ENCODE measurements at regions not wholly inside any gene's neighbourhood (a gene's known extent, or its start where the extent isn't known, plus 50 kb on each side); places are given as distances from the start of the nearest gene placed in this dataset.

- Mint-ChIP-seq H3K27me3 (no peaks in the 10 kb centered on the region), H3K4me1 (ENCODE audit: low read depth) (peaks cover 59% of the 10 kb centered on the region), H3K9me3 (no peaks in the 10 kb centered on the region), H3K36me3 (ENCODE audit: low read depth) (peaks cover 11% of the 10 kb centered on the region), H3K4me3 (no peak overlapping the region), H3K27ac (no peak overlapping the region)
- peak in 3 of 14 experiments; percentile 65 to 69 (median 68) for DNase-seq
- no peaks in the 10 kb centered on the region for H3K36me3 ChIP-seq (ENCODE audit: insufficient read depth, low read length)
- TF ChIP-seq CTCF (IDR thresholded peaks at IDR 0.05), result peak; percentile 81
- POLR2A ChIA-PET, result interaction anchor here (1.2 kb wide), 1 partner anchor 297 kb away, joined by 3 read pairs; no protein-coding TSS in a partner anchor
- H3K27me3 ChIP-seq (ENCODE audit: control insufficient read depth in 1 of 2, insufficient read depth in 2 of 2, low read length in 2 of 2), result no peaks in the 10 kb centered on the region
- H3K4me1 ChIP-seq (ENCODE audit: insufficient read depth, low read length), result peaks cover 7% of the 10 kb centered on the region
- H3K27ac ChIP-seq (ENCODE audit: low read depth in 1 of 2, low read length in 2 of 2), result no peak overlapping the region
- H3K4me3 ChIP-seq (ENCODE audit: low read length), result no peak overlapping the region
- peak; percentile 73 for ATAC-seq (ENCODE audit: poor library complexity)
- intact Hi-C loops (cut with DNase I, micrococcal nuclease), result loop anchor here (1.0 to 5.0 kb wide), 5 partner anchors 162 to 1382 kb away; partner anchors contain the start of gene KLF12 (in 1 of the 2)
- no peaks in the 10 kb centered on the region for H3K9me3 ChIP-seq (ENCODE audit: control insufficient read depth in 1 of 2, insufficient read depth in 1 of 2, low read length in 2 of 2)
- CTCF ChIA-PET, result interaction anchor here (1.3 to 2.0 kb wide), 2 partner anchors 149 to 451 kb away, joined by 3 to 10 read pairs; no protein-coding TSS in a partner anchor
Measured at GRCh38 chr13:73835138-73835721, 299.0 kb downstream of the KLF12 start.

- Histone ChIP-seq H3K27me3 (ENCODE audit: control insufficient read depth in 1 of 2, insufficient read depth in 2 of 2, low read length in 2 of 2) (no peaks in the 10 kb centered on the region), H3K4me1 (ENCODE audit: insufficient read depth, low read length) (peaks cover 4% of the 10 kb centered on the region), H3K9me3 (ENCODE audit: control insufficient read depth in 1 of 2, insufficient read depth in 1 of 2, low read length in 2 of 2) (no peaks in the 10 kb centered on the region), H3K36me3 (ENCODE audit: insufficient read depth, low read length) (no peaks in the 10 kb centered on the region), H3K27ac (ENCODE audit: low read depth in 1 of 2, low read length in 2 of 2) (no peak overlapping the region), H3K4me3 (ENCODE audit: low read length) (no peak overlapping the region)
- Mint-ChIP-seq H3K4me3 (no peak overlapping the region), H3K9me3 (no peaks in the 10 kb centered on the region), H3K4me1 (ENCODE audit: low read depth) (peaks cover 61% of the 10 kb centered on the region), H3K27me3 (no peaks in the 10 kb centered on the region), H3K27ac (peak overlapping the region; percentile 77), H3K36me3 (ENCODE audit: low read depth) (peaks cover 5% of the 10 kb centered on the region)
- no peak for TF ChIP-seq CTCF (IDR thresholded peaks at IDR 0.05)
- CTCF ChIA-PET, result interaction anchor here (1.0 kb wide), 1 partner anchor 453 kb away, joined by 3 read pairs; no protein-coding TSS in a partner anchor
- DNase-seq, result no peak
- intact Hi-C loops (cut with DNase I, micrococcal nuclease), result loop anchor here (5.0 kb wide), 3 partner anchors 66 to 304 kb away; no protein-coding TSS in a partner anchor
- POLR2A ChIA-PET, result interaction anchor here (1.0 to 1.6 kb wide), 4 partner anchors 16 to 455 kb away, joined by 3 to 7 read pairs (median 4); partner anchors contain the start of gene KLF12
- no peak for ATAC-seq (ENCODE audit: poor library complexity)
Measured at GRCh38 chr13:73833325-73834070, 300.7 kb downstream of the KLF12 start.

GRCh38 chr13:73832825-73833224 is 301.4 kb downstream of the KLF12 start:
- H3K27me3 Mint-ChIP-seq, result no peaks in the 10 kb centered on the region
- Histone ChIP-seq H3K36me3 (ENCODE audit: insufficient read depth, low read length) (no peaks in the 10 kb centered on the region), H3K4me1 (ENCODE audit: insufficient read depth, low read length) (peaks cover 4% of the 10 kb centered on the region), H3K4me3 (ENCODE audit: low read length) (no peak overlapping the region), H3K9me3 (ENCODE audit: control insufficient read depth in 1 of 2, insufficient read depth in 1 of 2, low read length in 2 of 2) (no peaks in the 10 kb centered on the region), H3K27ac (ENCODE audit: low read depth in 1 of 2, low read length in 2 of 2) (peak overlapping the region in 1 of 2 donors; percentile 1), H3K27me3 (ENCODE audit: control insufficient read depth in 1 of 2, insufficient read depth in 2 of 2, low read length in 2 of 2) (no peaks in the 10 kb centered on the region)
- no peak for TF ChIP-seq CTCF (IDR thresholded peaks at IDR 0.05)
- peaks cover 63% of the 10 kb centered on the region for H3K4me1 Mint-ChIP-seq (ENCODE audit: low read depth)
- ChIA-PET POLR2A (interaction anchor here (1.0 to 1.6 kb wide), 3 partner anchors 16 to 456 kb away, joined by 3 to 7 read pairs (median 4); no protein-coding TSS in a partner anchor), CTCF (interaction anchor here (1.0 kb wide), 1 partner anchor 454 kb away, joined by 3 read pairs; no protein-coding TSS in a partner anchor)
- ATAC-seq (ENCODE audit: poor library complexity) (no peak), DNase-seq (no peak)
- peak overlapping the region; percentile 77 for H3K27ac Mint-ChIP-seq
- H3K9me3 Mint-ChIP-seq, result no peaks in the 10 kb centered on the region
- H3K36me3 Mint-ChIP-seq (ENCODE audit: low read depth), result peaks cover 8% of the 10 kb centered on the region
- intact Hi-C loops (cut with DNase I, micrococcal nuclease), result loop anchor here (5.0 kb wide), 3 partner anchors 66 to 304 kb away; no protein-coding TSS in a partner anchor
- no peak overlapping the region for H3K4me3 Mint-ChIP-seq
